Stomach (tissue), 8 donors: ENCODE measurements at regions not wholly inside any gene's neighbourhood (a gene's known extent, or its start where the extent isn't known, plus 50 kb on each side); places are given as distances from the start of the nearest gene placed in this dataset.
"Not testable (repeated sequence)": the region's sequence is repeated elsewhere in the genome, so short reads cannot be mapped to it uniquely, and the experiment has no call there.

Experiments used
- DNase-seq, 2 donors: peaks; one replicate each; pipeline versions ENCODE4 v3.0.0 to v3.0.0-alpha.2; 2013 to 2019
- H3K27ac ChIP-seq, 5 donors: fragments of 200-600 bp in 4 of 5; sonication (generic) in 4 of 5; one replicate each; pipeline ENCODE4 v1.5.1; 2013 to 2019; ENCODE audit warnings: mild to moderate bottlenecking in 1 of 5, moderate library complexity in 1 of 5
- H3K27me3 ChIP-seq, 3 donors: fragments of 200-600 bp; sonication (generic); one replicate each; pipeline ENCODE4 v1.5.1; 2017 to 2019; ENCODE audit warnings: mixed run types in 1 of 3
- H3K36me3 ChIP-seq, 4 donors: fragments of 200-600 bp; sonication (generic); 1 replicate in 3 of 4; 2 replicates in 1 of 4; pipeline ENCODE4 v1.5.1; 2016 to 2019
- H3K4me1 ChIP-seq, 4 donors: fragments of 200-600 bp; sonication (generic); one replicate each; pipeline ENCODE4 v1.5.1; 2016 to 2019
- H3K4me3 ChIP-seq, 4 donors: fragments of 200-600 bp; sonication (generic) in 3 of 4; one replicate each; pipeline ENCODE4 v1.5.1; 2016 to 2019; ENCODE audit warnings: mild to moderate bottlenecking in 1 of 4
- H3K9me3 ChIP-seq, 4 donors: fragments of 200-600 bp; sonication (generic); one replicate each; pipeline ENCODE4 v1.5.1; 2016 to 2019
- CTCF ChIP-seq, 7 experiments: fragments of 450-650 bp in 4 of 7; fragments of 200-600 bp in 3 of 7; sonication (generic) in 3 of 7; IDR thresholded peaks; one replicate each; pipeline ENCODE4 v1.5.1; 2016 to 2019; ENCODE audit warnings: antibody characterized with exemption in 7 of 7, control low read depth in 2 of 7, mild to moderate bottlenecking in 1 of 7
- EP300 ChIP-seq: sonication (generic); formaldehyde crosslinking; IDR thresholded peaks from one replicate; pipeline ENCODE4 v1.6.1; 2017; ENCODE audit warnings: antibody characterized with exemption
- POLR2A ChIP-seq, 4 donors: fragments of 450-650 bp; IDR thresholded peaks; one replicate each; pipeline ENCODE4 v1.6.1; 2016; ENCODE audit warnings: antibody characterized with exemption in 4 of 4, control low read depth in 2 of 4, mild to moderate bottlenecking in 1 of 4, moderate library complexity in 1 of 4
- POLR2AphosphoS5 ChIP-seq, 3 donors: sonication (generic); formaldehyde crosslinking; IDR thresholded peaks; one replicate each; pipeline ENCODE4 v1.6.1; 2016; ENCODE audit warnings: antibody characterized with exemption in 3 of 3
- WGBS, 5 donors: extraction: QIAGEN DNeasy Blood & Tissue Kit in 3 of 5; methylation state at CpG; one replicate each; pipeline versions ENCODE4 v1.1.5 to v1.1.7; 2013 to 2018; 5-methylcytosine and 5-hydroxymethylcytosine counted together
- intact Hi-C: fragments of 100-400 bp; cut with DNase I; formaldehyde crosslinking; loops from one replicate; pipeline ENCODE4 v1.15.1; 2023; ENCODE audit warnings: low total_unique reads
- donor health status: healthy with polysubstance abuse.
- donor health status: Bipolar disorder and iron deficiency.
- donor health status: healthy.

- DNase-seq = no peak
- no peaks in the 10 kb centered on the region for H3K4me1 ChIP-seq
- H3K4me3 ChIP-seq = no peak overlapping the region
- H3K27me3 ChIP-seq = no peaks in the 10 kb centered on the region
- H3K27ac ChIP-seq = no peak overlapping the region
- H3K9me3 ChIP-seq = no peaks in the 10 kb centered on the region
- TF ChIP-seq CTCF (IDR thresholded peaks at IDR 0.05) = no peak
- TF ChIP-seq POLR2AphosphoS5 (IDR thresholded peaks at IDR 0.05) = no peak
- TF ChIP-seq EP300 = no peak
- no peak for TF ChIP-seq POLR2A (IDR thresholded peaks at IDR 0.05)
- H3K36me3 ChIP-seq = no peaks in the 10 kb centered on the region
- intact Hi-C loops = no loop called here
- WGBS, 5 donors = 43 to 62% (median 51%) methylated on average over 3 of the region's 3 CpGs
These were observed 218.0 kb downstream of the RBM26 start for GRCh38 chr13:79187917-79188690.

- Histone ChIP-seq H3K27ac (no peak overlapping the region), H3K36me3 (no peaks in the 10 kb centered on the region), H3K27me3 (no peaks in the 10 kb centered on the region), H3K4me3 (no peak overlapping the region), H3K9me3 (no peaks in the 10 kb centered on the region), H3K4me1 (no peaks in the 10 kb centered on the region)
- TF ChIP-seq EP300 (no peak), POLR2AphosphoS5 (IDR thresholded peaks at IDR 0.05) (no peak), CTCF (IDR thresholded peaks at IDR 0.05) (no peak), POLR2A (IDR thresholded peaks at IDR 0.05) (no peak)
- 44 to 56% (median 45%) methylated on average over 3 of the region's 3 CpGs for WGBS, 5 donors
- no peak for DNase-seq
- intact Hi-C loops = no loop called here
These were observed 220.5 kb downstream of the RBM26 start for GRCh38 chr13:79185580-79185979.

GRCh38 chr13:79183231-79183630, 222.8 kb downstream of the RBM26 start:
- Histone ChIP-seq H3K27ac (no peak overlapping the region), H3K9me3 (no peaks in the 10 kb centered on the region), H3K27me3 (no peaks in the 10 kb centered on the region), H3K36me3 (no peaks in the 10 kb centered on the region), H3K4me3 (no peak overlapping the region), H3K4me1 (no peaks in the 10 kb centered on the region)
- intact Hi-C loops = no loop called here
- DNase-seq = no peak
- no peak for TF ChIP-seq POLR2A (IDR thresholded peaks at IDR 0.05)
- no peak for TF ChIP-seq CTCF (IDR thresholded peaks at IDR 0.05)
- no peak for TF ChIP-seq EP300
- 89 to 100% (median 96%) methylated on average over 2 of the region's 2 CpGs for WGBS, 5 donors

- H3K4me1 ChIP-seq, DNase-seq, H3K36me3 ChIP-seq, H3K27ac ChIP-seq, H3K27me3 ChIP-seq, intact Hi-C loops, H3K4me3 ChIP-seq: not testable (repeated sequence)
- peaks cover 0 to 33% (median 16%) of the 10 kb centered on the region in 4 donors for H3K9me3 ChIP-seq
These were observed 232.4 kb downstream of the RBM26 start for GRCh38 chr13:79173691-79174090.

- H3K36me3 ChIP-seq, H3K27ac ChIP-seq, H3K4me1 ChIP-seq, intact Hi-C loops, H3K4me3 ChIP-seq, DNase-seq, H3K27me3 ChIP-seq: not testable (repeated sequence)
- peaks cover 0 to 33% (median 17%) of the 10 kb centered on the region in 4 donors for H3K9me3 ChIP-seq
These were observed 233.1 kb downstream of the RBM26 start for GRCh38 chr13:79172924-79173323.
